Lung (tissue), 11 donors: ENCODE measurements at regions not wholly inside any gene's neighbourhood (a gene's known extent, or its start where the extent isn't known, plus 50 kb on each side); places are given as distances from the start of the nearest gene placed in this dataset.
A peak's percentile ranks its signal among the peaks of the same experiment; 100 is the strongest.

ENCODE experiments used
- ATAC-seq: fragments of 200-7000 bp; cut with Tn5 transposase; one replicate; pipeline ENCODE4 v1.9.1; 2020; ENCODE audit warnings: moderate number of reproducible peaks; ENCODE audit not compliant: insufficient read depth, low FRiP score
- DNase-seq, 3 donors: peaks; one replicate each; pipeline ENCODE4 v3.0.0-alpha.2; 2013 to 2017
- H3K27ac ChIP-seq, 2 donors: one replicate each; pipeline ENCODE4 v1.5.1; 2013; ENCODE audit warnings: mild to moderate bottlenecking in 2 of 2, moderate library complexity in 2 of 2, control low read depth in 1 of 2, inconsistent platforms in 1 of 2, low read depth in 1 of 2, low read length in 1 of 2
- H3K27me3 ChIP-seq, 3 donors: one replicate each; pipeline ENCODE4 v1.5.1; 2013; ENCODE audit warnings: low read length in 2 of 3; ENCODE audit not compliant: control insufficient read depth in 3 of 3, insufficient read depth in 3 of 3
- H3K36me3 ChIP-seq, 4 donors: one replicate each; pipeline ENCODE4 v1.5.1; 2013; ENCODE audit warnings: low read length in 4 of 4, mild to moderate bottlenecking in 1 of 4, moderate library complexity in 1 of 4; ENCODE audit not compliant: control insufficient read depth in 4 of 4, insufficient read depth in 4 of 4
- H3K4me1 ChIP-seq, 5 donors: one replicate each; pipeline ENCODE4 v1.5.1; 2013; ENCODE audit warnings: low read length in 5 of 5, mild to moderate bottlenecking in 2 of 5, moderate library complexity in 1 of 5; ENCODE audit not compliant: control insufficient read depth in 5 of 5, insufficient read depth in 5 of 5
- H3K4me3 ChIP-seq: one replicate; pipeline ENCODE4 v1.5.1; 2013; ENCODE audit warnings: mild to moderate bottlenecking, control low read depth, moderate library complexity
- H3K9ac ChIP-seq, 2 donors: one replicate each; pipeline ENCODE4 v1.5.1; 2013; ENCODE audit warnings: low read length in 2 of 2, control low read depth in 1 of 2; ENCODE audit not compliant: insufficient read depth in 1 of 2
- H3K9me3 ChIP-seq, 4 donors: one replicate each; pipeline ENCODE4 v1.5.1; 2013; ENCODE audit warnings: low read length in 3 of 4, mild to moderate bottlenecking in 1 of 4, moderate library complexity in 1 of 4; ENCODE audit not compliant: control insufficient read depth in 4 of 4, insufficient read depth in 3 of 4
- CTCF ChIP-seq: IDR thresholded peaks from 2 replicates; pipeline ENCODE4 v1.5.1; 2012; ENCODE audit warnings: mild to moderate bottlenecking; ENCODE audit errors: control extremely low read depth, extremely low read depth
- WGBS, 2 donors: extraction: QIAGEN DNeasy Blood & Tissue Kit; methylation state at CpG; one replicate each; pipeline ENCODE4 v1.1.7; 2013; 5-methylcytosine and 5-hydroxymethylcytosine counted together
- donor health status: control.
- donor health status: control.
- donor health status: Bipolar disorder and iron deficiency.
- donor health status: healthy.
- donor health status: DM: yes; HTN: yes; CAD: no.

GRCh38 chr11:116505298-116506262 lies 267.2 kb downstream of the BUD13 start:
- ATAC-seq, result no peak
- no peak overlapping the region for H3K27ac ChIP-seq
- no peak overlapping the region for H3K9ac ChIP-seq
- H3K9me3 ChIP-seq, result no peaks in the 10 kb centered on the region
- WGBS, 2 donors, result 65 to 69% methylated on average over 12 of the region's 12 CpGs
- peaks cover 0 to 22% (median 0%) of the 10 kb centered on the region in 5 donors for H3K4me1 ChIP-seq
- peak in 2 of 3 donors; percentile 34 to 61 for DNase-seq
- no peaks in the 10 kb centered on the region for H3K36me3 ChIP-seq
- no peaks in the 10 kb centered on the region for H3K27me3 ChIP-seq
- no peak for TF ChIP-seq CTCF
- H3K4me3 ChIP-seq, result no peak overlapping the region

GRCh38 chr11:116504541-116505297 lies 268.1 kb downstream of the BUD13 start:
- no peak for TF ChIP-seq CTCF
- Histone ChIP-seq H3K36me3 (no peaks in the 10 kb centered on the region), H3K27me3 (peaks cover 0 to 3% (median under 1%) of the 10 kb centered on the region in 3 donors), H3K9ac (no peak overlapping the region), H3K9me3 (peaks cover 0 to 3% (median 0%) of the 10 kb centered on the region in 4 donors), H3K27ac (no peak overlapping the region), H3K4me3 (no peak overlapping the region), H3K4me1 (peaks cover 0 to 29% (median 0%) of the 10 kb centered on the region in 5 donors)
- ATAC-seq (no peak), DNase-seq (no peak)
- 61 to 67% methylated on average over 15 of the region's 15 CpGs for WGBS, 2 donors

GRCh38 chr11:116503216-116504160 lies 269.3 kb downstream of the BUD13 start:
- no peak overlapping the region for H3K27ac ChIP-seq
- H3K4me3 ChIP-seq, result no peak overlapping the region
- no peak for TF ChIP-seq CTCF
- WGBS, 2 donors, result 93 to 95% methylated on average over 10 of the region's 10 CpGs
- H3K36me3 ChIP-seq, result no peaks in the 10 kb centered on the region
- H3K27me3 ChIP-seq, result peaks cover 0 to 5% (median 3%) of the 10 kb centered on the region in 3 donors
- ATAC-seq, result no peak
- no peak for DNase-seq
- peaks cover 0 to 3% (median 0%) of the 10 kb centered on the region in 4 donors for H3K9me3 ChIP-seq
- H3K9ac ChIP-seq, result no peak overlapping the region
- H3K4me1 ChIP-seq, result peaks cover 0 to 29% (median 0%) of the 10 kb centered on the region in 5 donors
